ENCODE measurements at regions not wholly inside any gene's neighbourhood (a gene's known extent, or its start where the extent isn't known, plus 50 kb on each side); places are given as distances from the start of the nearest gene placed in this dataset.

GRCh38 chr1:4120557-4121292, 220.7 kb upstream of the C1orf174 start:
- Histone ChIP-seq H3K27me3 (replicated peaks) (no peaks in the 10 kb centered on the region), H3K4me3 (ENCODE audit: low read depth, low read length) (no peak overlapping the region), H3K27ac (no peak overlapping the region), H3K36me3 (replicated peaks) (no peaks in the 10 kb centered on the region)
- no peak for DNase-seq
- in situ Hi-C loops (cut with HindIII; ENCODE audit: low pct_ligation_motif_present, low sequenced_read_pairs): no loop called here
- no peak for TF ChIP-seq CTCF (IDR thresholded peaks at IDR 0.05; ENCODE audit: low read depth, low read length, missing control alignments)

GRCh38 chr1:4121293-4121684, 221.2 kb upstream of the C1orf174 start:
- H3K27ac ChIP-seq: no peak overlapping the region
- no peaks in the 10 kb centered on the region for H3K36me3 ChIP-seq (replicated peaks)
- no peaks in the 10 kb centered on the region for H3K27me3 ChIP-seq (replicated peaks)
- TF ChIP-seq CTCF (IDR thresholded peaks at IDR 0.05; ENCODE audit: low read depth, low read length, missing control alignments): no peak
- no peak for DNase-seq
- no peak overlapping the region for H3K4me3 ChIP-seq (ENCODE audit: low read depth, low read length)
- in situ Hi-C loops (cut with HindIII; ENCODE audit: low pct_ligation_motif_present, low sequenced_read_pairs): no loop called here

DNA sequence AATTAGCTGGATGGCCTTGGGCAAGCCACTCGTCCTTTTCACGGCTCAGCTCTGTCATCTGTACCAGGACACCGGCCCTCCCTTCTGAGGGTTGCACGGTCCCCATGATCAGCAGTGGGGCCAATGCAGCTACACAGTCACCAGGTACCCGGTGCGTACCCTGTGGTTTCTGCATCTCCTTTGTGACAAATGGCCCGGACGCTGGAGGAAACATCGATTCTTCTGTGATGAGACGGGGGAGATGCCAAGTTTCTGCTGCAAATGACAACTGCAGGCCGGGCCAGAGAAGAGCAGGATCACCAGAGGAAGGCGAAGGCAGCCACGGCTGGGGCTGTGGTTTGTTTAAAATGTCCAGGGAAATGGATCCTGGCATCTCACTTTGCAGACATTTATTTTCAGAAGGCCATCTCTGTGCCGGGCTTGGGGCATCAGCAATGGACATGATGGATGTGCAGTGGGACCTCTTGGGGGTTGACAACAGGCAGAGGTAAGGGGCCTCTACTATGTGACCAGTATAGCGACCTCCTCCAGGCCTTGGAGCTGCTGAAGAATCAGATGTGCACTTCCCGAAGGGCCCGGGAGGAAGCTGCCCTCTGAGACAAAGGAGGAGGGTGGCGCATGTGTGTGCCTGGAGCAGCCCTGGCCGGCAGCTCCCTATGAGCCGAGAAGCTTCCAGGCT, 221.9 kb upstream of the C1orf174 start:
- no peak for DNase-seq
- Histone ChIP-seq H3K27me3 (replicated peaks) (no peaks in the 10 kb centered on the region), H3K4me3 (ENCODE audit: low read depth, low read length) (no peak overlapping the region), H3K27ac (no peak overlapping the region), H3K36me3 (replicated peaks) (no peaks in the 10 kb centered on the region)
- no peak for TF ChIP-seq CTCF (IDR thresholded peaks at IDR 0.05; ENCODE audit: low read depth, low read length, missing control alignments)
- in situ Hi-C loops (cut with HindIII; ENCODE audit: low pct_ligation_motif_present, low sequenced_read_pairs): no loop called here

- Histone ChIP-seq H3K27me3 (replicated peaks) (no peaks in the 10 kb centered on the region), H3K27ac (no peak overlapping the region), H3K36me3 (replicated peaks) (no peaks in the 10 kb centered on the region), H3K4me3 (ENCODE audit: low read depth, low read length) (no peak overlapping the region)
- TF ChIP-seq CTCF (IDR thresholded peaks at IDR 0.05; ENCODE audit: low read depth, low read length, missing control alignments): no peak
- in situ Hi-C loops (cut with HindIII; ENCODE audit: low pct_ligation_motif_present, low sequenced_read_pairs): no loop called here
- no peak for DNase-seq
Observed at GRCh38 chr1:4122513-4123160, 222.6 kb upstream of the C1orf174 start.

DNA sequence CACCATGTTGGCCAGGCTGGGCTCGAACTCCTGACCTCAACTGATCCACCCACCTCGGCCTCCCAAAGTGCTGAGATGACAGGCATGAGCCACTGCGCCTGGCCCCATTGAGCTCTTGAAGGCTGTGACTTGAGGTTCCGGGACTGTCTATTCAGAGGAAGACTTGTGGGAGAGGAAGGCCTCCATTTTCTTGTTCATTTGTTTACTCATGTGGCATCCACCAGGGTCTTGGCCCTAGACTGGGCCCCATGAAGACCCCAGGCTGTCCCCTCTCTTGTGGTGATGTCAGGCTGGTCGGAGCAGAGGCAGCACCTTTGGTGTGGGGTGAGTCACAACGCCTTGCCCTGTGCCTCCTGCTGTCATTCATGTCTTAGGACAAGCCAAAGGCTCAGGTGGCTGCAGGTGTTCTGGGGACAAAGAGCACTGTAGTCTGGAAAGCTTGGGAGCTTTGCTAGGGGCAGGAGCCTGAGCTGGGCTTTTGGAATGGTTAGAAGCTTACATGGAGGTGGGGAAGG, 224.6 kb upstream of the C1orf174 start:
- H3K27ac ChIP-seq: no peak overlapping the region
- TF ChIP-seq CTCF (IDR thresholded peaks at IDR 0.05; ENCODE audit: low read depth, low read length, missing control alignments): no peak
- H3K27me3 ChIP-seq (replicated peaks): no peaks in the 10 kb centered on the region
- in situ Hi-C loops (cut with HindIII; ENCODE audit: low pct_ligation_motif_present, low sequenced_read_pairs): no loop called here
- no peaks in the 10 kb centered on the region for H3K36me3 ChIP-seq (replicated peaks)
- no peak for DNase-seq
- H3K4me3 ChIP-seq (ENCODE audit: low read depth, low read length): no peak overlapping the region

All from brain microvascular endothelial cell (primary cell).